ENCODE measurements at regions not wholly inside any gene's neighbourhood (a gene's known extent, or its start where the extent isn't known, plus 50 kb on each side); places are given as distances from the start of the nearest gene placed in this dataset.
"Not testable (repeated sequence)": the region's sequence is repeated elsewhere in the genome, so short reads cannot be mapped to it uniquely, and the experiment has no call there.

GRCh38 chr5:8831854-8832253 is 714.0 kb downstream of the SEMA5A start:
- DNase-seq (no peak), ATAC-seq (no peak)
- Mint-ChIP-seq H3K9me3 (ENCODE audit: insufficient read depth) (peaks cover 7% of the 10 kb centered on the region), H3K27ac (no peak overlapping the region), H3K4me1 (ENCODE audit: low read depth) (no peaks in the 10 kb centered on the region), H3K4me3 (no peak overlapping the region), H3K27me3 (ENCODE audit: low read depth) (no peaks in the 10 kb centered on the region), H3K36me3 (ENCODE audit: low read depth) (no peaks in the 10 kb centered on the region)
- POLR2A ChIA-PET = no interaction called here
- CTCF ChIA-PET = no interaction called here

GRCh38 chr5:8839361-8840055 is 706.4 kb downstream of the SEMA5A start:
- Mint-ChIP-seq H3K27me3 (ENCODE audit: low read depth) (no peaks in the 10 kb centered on the region), H3K4me3 (no peak overlapping the region), H3K36me3 (ENCODE audit: low read depth) (no peaks in the 10 kb centered on the region), H3K4me1 (ENCODE audit: low read depth) (no peaks in the 10 kb centered on the region), H3K27ac (no peak overlapping the region), H3K9me3 (ENCODE audit: insufficient read depth) (peaks cover 15% of the 10 kb centered on the region)
- ChIA-PET POLR2A (no interaction called here), CTCF (no interaction called here)
- DNase-seq (no peak), ATAC-seq (no peak)

- DNase-seq = no peak
- Mint-ChIP-seq H3K9me3 (ENCODE audit: insufficient read depth) (peaks cover 15% of the 10 kb centered on the region), H3K4me3 (no peak overlapping the region), H3K36me3 (ENCODE audit: low read depth) (no peaks in the 10 kb centered on the region), H3K27ac (no peak overlapping the region), H3K4me1 (ENCODE audit: low read depth) (no peaks in the 10 kb centered on the region), H3K27me3 (ENCODE audit: low read depth) (no peaks in the 10 kb centered on the region)
- POLR2A ChIA-PET = no interaction called here
- ATAC-seq = no peak
- CTCF ChIA-PET = no interaction called here
These were observed 705.6 kb downstream of the SEMA5A start for GRCh38 chr5:8840237-8840636.

- H3K9me3 Mint-ChIP-seq (ENCODE audit: insufficient read depth) = peaks cover 15% of the 10 kb centered on the region
- POLR2A ChIA-PET; H3K27me3 Mint-ChIP-seq (ENCODE audit: low read depth); ATAC-seq; H3K4me3 Mint-ChIP-seq; H3K27ac Mint-ChIP-seq; CTCF ChIA-PET; H3K4me1 Mint-ChIP-seq (ENCODE audit: low read depth); DNase-seq; H3K36me3 Mint-ChIP-seq (ENCODE audit: low read depth): not testable (repeated sequence)
These were observed 705.1 kb downstream of the SEMA5A start for GRCh38 chr5:8840746-8841145.

- peaks cover 13% of the 10 kb centered on the region for H3K9me3 Mint-ChIP-seq (ENCODE audit: insufficient read depth)
- ATAC-seq = no peak
- no peaks in the 10 kb centered on the region for H3K4me1 Mint-ChIP-seq (ENCODE audit: low read depth)
- no peak for DNase-seq
- H3K4me3 Mint-ChIP-seq = no peak overlapping the region
- H3K27ac Mint-ChIP-seq = no peak overlapping the region
- no peaks in the 10 kb centered on the region for H3K27me3 Mint-ChIP-seq (ENCODE audit: low read depth)
- no peaks in the 10 kb centered on the region for H3K36me3 Mint-ChIP-seq (ENCODE audit: low read depth)
- ChIA-PET CTCF (no interaction called here), POLR2A (no interaction called here)
These were observed 702.8 kb downstream of the SEMA5A start for GRCh38 chr5:8842971-8843551.

- H3K36me3 Mint-ChIP-seq (ENCODE audit: low read depth) = no peaks in the 10 kb centered on the region
- ChIA-PET POLR2A (no interaction called here), CTCF (no interaction called here)
- no peak overlapping the region for H3K27ac Mint-ChIP-seq
- no peak for DNase-seq
- no peak overlapping the region for H3K4me3 Mint-ChIP-seq
- H3K27me3 Mint-ChIP-seq (ENCODE audit: low read depth) = no peaks in the 10 kb centered on the region
- no peaks in the 10 kb centered on the region for H3K4me1 Mint-ChIP-seq (ENCODE audit: low read depth)
- peaks cover 12% of the 10 kb centered on the region for H3K9me3 Mint-ChIP-seq (ENCODE audit: insufficient read depth)
- no peak for ATAC-seq
These were observed 702.1 kb downstream of the SEMA5A start for GRCh38 chr5:8843771-8844170.

- CTCF ChIA-PET = no interaction called here
- DNase-seq = no peak
These were observed 701.7 kb downstream of the SEMA5A start for GRCh38 chr5:8844206-8844605.

GRCh38 chr5:8844847-8845246 is 701.0 kb downstream of the SEMA5A start:
- no peak overlapping the region for H3K27ac Mint-ChIP-seq
- no peaks in the 10 kb centered on the region for H3K4me1 Mint-ChIP-seq (ENCODE audit: low read depth)
- H3K27me3 Mint-ChIP-seq (ENCODE audit: low read depth) = no peaks in the 10 kb centered on the region
- no peak overlapping the region for H3K4me3 Mint-ChIP-seq
- no peak for DNase-seq
- no peaks in the 10 kb centered on the region for H3K36me3 Mint-ChIP-seq (ENCODE audit: low read depth)
- CTCF ChIA-PET = no interaction called here
- ATAC-seq = no peak
- POLR2A ChIA-PET = no interaction called here
- H3K9me3 Mint-ChIP-seq (ENCODE audit: insufficient read depth) = peaks cover 12% of the 10 kb centered on the region

More at GRCh38 chr5:8844206-8844605, 701.7 kb downstream of the SEMA5A start:
- no peaks in the 10 kb centered on the region for H3K27me3 Mint-ChIP-seq (ENCODE audit: low read depth)
- POLR2A ChIA-PET = no interaction called here
- H3K36me3 Mint-ChIP-seq (ENCODE audit: low read depth) = no peaks in the 10 kb centered on the region
- ATAC-seq = no peak
- peaks cover 12% of the 10 kb centered on the region for H3K9me3 Mint-ChIP-seq (ENCODE audit: insufficient read depth)
- H3K27ac Mint-ChIP-seq = no peak overlapping the region
- H3K4me3 Mint-ChIP-seq = no peak overlapping the region
- H3K4me1 Mint-ChIP-seq (ENCODE audit: low read depth) = no peaks in the 10 kb centered on the region

- DNase-seq (no peak), ATAC-seq (no peak)
- no peaks in the 10 kb centered on the region for H3K27me3 Mint-ChIP-seq (ENCODE audit: low read depth)
- H3K27ac Mint-ChIP-seq = no peak overlapping the region
- no peaks in the 10 kb centered on the region for H3K36me3 Mint-ChIP-seq (ENCODE audit: low read depth)
- H3K9me3 Mint-ChIP-seq (ENCODE audit: insufficient read depth) = peaks cover 12% of the 10 kb centered on the region
- POLR2A ChIA-PET = no interaction called here
- no peaks in the 10 kb centered on the region for H3K4me1 Mint-ChIP-seq (ENCODE audit: low read depth)
- H3K4me3 Mint-ChIP-seq = no peak overlapping the region
- CTCF ChIA-PET = no interaction called here
These were observed 700.6 kb downstream of the SEMA5A start for GRCh38 chr5:8845296-8845695.

- Mint-ChIP-seq H3K4me1 (ENCODE audit: low read depth) (no peaks in the 10 kb centered on the region), H3K9me3 (ENCODE audit: insufficient read depth) (peaks cover 9% of the 10 kb centered on the region), H3K36me3 (ENCODE audit: low read depth) (no peaks in the 10 kb centered on the region), H3K4me3 (no peak overlapping the region), H3K27me3 (ENCODE audit: low read depth) (no peaks in the 10 kb centered on the region), H3K27ac (no peak overlapping the region)
- no peak for ATAC-seq
- ChIA-PET CTCF (no interaction called here), POLR2A (no interaction called here)
- DNase-seq = no peak
These were observed 697.5 kb downstream of the SEMA5A start for GRCh38 chr5:8848366-8848765.

- Mint-ChIP-seq H3K27me3 (ENCODE audit: low read depth) (no peaks in the 10 kb centered on the region), H3K27ac (no peak overlapping the region), H3K4me1 (ENCODE audit: low read depth) (no peaks in the 10 kb centered on the region), H3K9me3 (ENCODE audit: insufficient read depth) (peaks cover 9% of the 10 kb centered on the region), H3K36me3 (ENCODE audit: low read depth) (no peaks in the 10 kb centered on the region), H3K4me3 (no peak overlapping the region)
- ATAC-seq = no peak
- POLR2A ChIA-PET = no interaction called here
- CTCF ChIA-PET = no interaction called here
- DNase-seq = no peak
These were observed 696.8 kb downstream of the SEMA5A start for GRCh38 chr5:8848997-8849594.

GRCh38 chr5:8851101-8851500 is 694.8 kb downstream of the SEMA5A start:
- POLR2A ChIA-PET = no interaction called here
- Mint-ChIP-seq H3K9me3 (ENCODE audit: insufficient read depth) (peaks cover 9% of the 10 kb centered on the region), H3K36me3 (ENCODE audit: low read depth) (no peaks in the 10 kb centered on the region), H3K27ac (no peak overlapping the region), H3K27me3 (ENCODE audit: low read depth) (no peaks in the 10 kb centered on the region), H3K4me3 (no peak overlapping the region), H3K4me1 (ENCODE audit: low read depth) (no peaks in the 10 kb centered on the region)
- CTCF ChIA-PET = no interaction called here
- no peak for DNase-seq
- no peak for ATAC-seq

- H3K27me3 Mint-ChIP-seq (ENCODE audit: low read depth) = no peaks in the 10 kb centered on the region
- H3K36me3 Mint-ChIP-seq (ENCODE audit: low read depth) = no peaks in the 10 kb centered on the region
- H3K4me3 Mint-ChIP-seq = no peak overlapping the region
- CTCF ChIA-PET = no interaction called here
- no peak for ATAC-seq
- no peak overlapping the region for H3K27ac Mint-ChIP-seq
- no peak for DNase-seq
- POLR2A ChIA-PET = no interaction called here
- H3K4me1 Mint-ChIP-seq (ENCODE audit: low read depth) = no peaks in the 10 kb centered on the region
- peaks cover under 1% of the 10 kb centered on the region for H3K9me3 Mint-ChIP-seq (ENCODE audit: insufficient read depth)
These were observed 688.8 kb downstream of the SEMA5A start for GRCh38 chr5:8857051-8857450.

Measured in activated CD8-positive, alpha-beta T cell treated with anti-CD3 and anti-CD28 coated beads, Interleukin-2, amount 10 ng/mL, durations not matched to agents 7 days and 5 days (primary cell).